Neural crest cell (in vitro differentiated cells): ENCODE measurements at regions not wholly inside any gene's neighbourhood (a gene's known extent, or its start where the extent isn't known, plus 50 kb on each side); places are given as distances from the start of the nearest gene placed in this dataset.

Source experiments
- DNase-seq: peaks from one replicate; pipeline ENCODE4 v3.0.0; 2021; ENCODE audit warnings: low read depth, mixed read lengths, low spot score
- H3K27ac Mint-ChIP-seq: one replicate; pipeline ENCODE4 v1.8.0; 2021; ENCODE audit warnings: mild to moderate bottlenecking, mixed read lengths; ENCODE audit not compliant: unreplicated experiment
- H3K27me3 Mint-ChIP-seq: 2 replicates; pipeline ENCODE4 v1.8.0; 2021; ENCODE audit warnings: low read depth, mild to moderate bottlenecking, mixed read lengths
- H3K36me3 Mint-ChIP-seq: 2 replicates; pipeline ENCODE4 v1.8.0; 2021; ENCODE audit warnings: low read depth, mild to moderate bottlenecking, mixed read lengths
- H3K4me1 Mint-ChIP-seq: 2 replicates; pipeline ENCODE4 v1.8.0; 2021; ENCODE audit warnings: mixed read lengths
- H3K4me3 Mint-ChIP-seq: one replicate; pipeline ENCODE4 v1.8.0; 2021; ENCODE audit warnings: mild to moderate bottlenecking, mixed read lengths
- H3K9me3 Mint-ChIP-seq: 2 replicates; pipeline ENCODE4 v1.8.0; 2021; ENCODE audit warnings: mixed read lengths
- TF ChIP-seq, protein P1 (sequence below): fragments of 200-600 bp; sonication (generic); conservative IDR thresholded peaks from 2 replicates; pipeline ENCODE4 v1.5.0; 2021; ENCODE audit warnings: antibody characterized with exemption, mild to moderate bottlenecking

DNA sequence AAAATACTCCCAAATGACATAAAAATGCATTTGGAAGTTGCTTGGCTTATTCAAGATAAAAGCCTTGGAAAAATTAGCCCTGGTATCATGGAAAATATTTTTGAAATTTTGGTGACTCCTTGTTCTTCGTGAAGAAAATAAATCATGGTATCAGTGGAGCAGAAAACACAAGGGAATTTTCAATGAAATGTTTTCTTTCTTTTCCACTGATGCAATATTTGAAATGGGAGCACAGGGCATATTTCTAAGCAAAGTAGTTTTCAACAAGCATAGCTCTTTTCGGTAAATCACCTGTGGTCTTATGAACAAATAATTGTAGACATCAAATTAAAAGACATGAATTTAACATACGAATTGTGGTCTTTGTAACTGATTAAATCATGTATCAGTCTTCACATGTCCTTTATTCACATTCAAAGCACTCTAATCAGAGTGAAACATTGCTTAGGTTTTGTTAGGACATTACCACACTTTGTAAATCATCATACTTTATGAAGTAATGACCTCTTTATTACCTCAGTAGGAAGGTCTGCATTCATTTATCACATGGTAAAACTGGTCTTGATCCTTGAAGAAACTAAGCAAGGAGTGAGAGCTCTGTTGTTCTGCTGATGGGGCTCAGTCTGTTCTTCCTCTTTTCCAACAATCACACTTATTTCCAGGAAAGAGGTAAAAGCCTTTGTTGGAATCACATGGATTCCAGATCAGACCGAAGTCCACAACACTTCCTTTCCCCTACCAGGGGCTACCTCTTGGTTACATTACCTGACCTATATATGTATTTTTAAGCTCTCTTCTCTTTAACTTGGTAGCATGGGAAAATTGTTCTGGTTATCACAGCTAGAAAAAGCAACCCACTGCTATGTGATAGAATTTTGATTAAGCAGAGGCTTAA, 413.5 kb upstream of the THBS1 start:
- peaks cover 5% of the 10 kb centered on the region for H3K9me3 Mint-ChIP-seq
- DNase-seq = no peak
- no peak overlapping the region for H3K4me3 Mint-ChIP-seq
- peaks cover 16% of the 10 kb centered on the region for H3K4me1 Mint-ChIP-seq
- TF ChIP-seq, protein P1, sequence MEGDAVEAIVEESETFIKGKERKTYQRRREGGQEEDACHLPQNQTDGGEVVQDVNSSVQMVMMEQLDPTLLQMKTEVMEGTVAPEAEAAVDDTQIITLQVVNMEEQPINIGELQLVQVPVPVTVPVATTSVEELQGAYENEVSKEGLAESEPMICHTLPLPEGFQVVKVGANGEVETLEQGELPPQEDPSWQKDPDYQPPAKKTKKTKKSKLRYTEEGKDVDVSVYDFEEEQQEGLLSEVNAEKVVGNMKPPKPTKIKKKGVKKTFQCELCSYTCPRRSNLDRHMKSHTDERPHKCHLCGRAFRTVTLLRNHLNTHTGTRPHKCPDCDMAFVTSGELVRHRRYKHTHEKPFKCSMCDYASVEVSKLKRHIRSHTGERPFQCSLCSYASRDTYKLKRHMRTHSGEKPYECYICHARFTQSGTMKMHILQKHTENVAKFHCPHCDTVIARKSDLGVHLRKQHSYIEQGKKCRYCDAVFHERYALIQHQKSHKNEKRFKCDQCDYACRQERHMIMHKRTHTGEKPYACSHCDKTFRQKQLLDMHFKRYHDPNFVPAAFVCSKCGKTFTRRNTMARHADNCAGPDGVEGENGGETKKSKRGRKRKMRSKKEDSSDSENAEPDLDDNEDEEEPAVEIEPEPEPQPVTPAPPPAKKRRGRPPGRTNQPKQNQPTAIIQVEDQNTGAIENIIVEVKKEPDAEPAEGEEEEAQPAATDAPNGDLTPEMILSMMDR = no peak
- peaks cover 3% of the 10 kb centered on the region for H3K36me3 Mint-ChIP-seq
- H3K27me3 Mint-ChIP-seq = no peaks in the 10 kb centered on the region
- H3K27ac Mint-ChIP-seq = no peak overlapping the region

DNA sequence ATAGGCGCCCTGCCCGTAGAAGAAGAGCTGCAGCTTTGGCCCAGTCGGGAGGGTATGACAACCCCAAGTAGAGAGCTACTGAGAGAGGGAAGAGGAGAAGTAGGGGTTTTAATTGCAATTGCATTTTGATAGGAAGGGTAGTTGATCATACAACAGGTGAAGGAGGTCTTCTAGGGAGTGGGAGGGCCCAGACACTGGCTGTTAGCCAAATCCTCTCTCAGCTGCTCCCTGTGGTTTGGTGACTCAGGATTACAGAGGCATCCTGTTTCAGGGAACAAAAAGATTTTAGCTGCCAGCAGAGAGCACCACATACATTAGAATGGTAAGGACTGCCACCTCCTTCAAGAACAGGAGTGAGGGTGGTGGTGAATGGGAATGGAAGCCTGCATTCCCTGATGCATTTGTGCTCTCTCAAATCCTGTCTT, 408.9 kb upstream of the THBS1 start:
- Mint-ChIP-seq H3K27ac (no peak overlapping the region), H3K36me3 (no peaks in the 10 kb centered on the region), H3K9me3 (peaks cover 2% of the 10 kb centered on the region), H3K27me3 (no peaks in the 10 kb centered on the region), H3K4me1 (peaks cover 23% of the 10 kb centered on the region), H3K4me3 (no peak overlapping the region)
- TF ChIP-seq, protein P1 = peak; percentile 61
- DNase-seq = no peak

DNA sequence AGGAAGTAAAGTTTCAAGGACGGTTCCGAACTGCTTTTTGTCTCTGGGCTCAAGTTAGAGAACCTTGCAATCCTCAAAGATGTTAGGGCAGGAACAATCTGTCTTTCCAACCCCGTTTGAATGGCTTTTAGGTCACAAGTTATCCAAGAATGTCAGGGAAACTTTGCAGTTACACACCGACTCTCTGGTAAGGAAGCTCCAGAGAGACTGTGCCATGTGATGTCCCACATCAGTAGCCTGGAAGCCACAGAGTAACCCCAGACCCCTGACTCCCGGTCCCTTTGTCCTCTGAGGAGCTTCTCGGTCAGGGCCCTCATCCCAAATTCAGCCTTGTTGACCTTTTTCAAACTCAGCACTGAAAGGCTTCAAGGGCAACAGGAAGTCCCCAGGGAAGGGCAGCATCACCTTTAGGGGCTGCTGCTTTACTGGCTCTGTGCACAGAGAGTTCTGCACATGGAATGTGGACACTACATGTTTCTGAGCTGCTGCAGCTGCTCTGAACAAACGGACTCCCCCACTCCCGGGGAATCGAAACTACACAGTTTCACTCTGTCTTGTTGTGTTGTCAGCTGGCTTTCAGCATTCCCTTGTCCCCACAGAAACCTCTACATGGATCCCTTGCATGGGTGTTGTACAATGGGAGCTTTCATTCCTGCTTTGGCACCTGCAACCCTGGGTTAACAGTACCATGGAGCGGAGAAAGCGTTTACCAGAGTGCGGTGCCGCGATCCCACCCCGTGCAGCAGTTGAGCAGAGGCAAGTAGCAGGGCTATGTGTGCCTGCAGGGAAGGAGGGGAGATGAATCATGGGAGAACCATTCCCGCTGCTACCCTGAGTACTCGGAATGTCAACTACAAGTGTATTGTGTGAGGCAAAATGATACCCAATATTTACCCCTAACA, 408.2 kb upstream of the THBS1 start:
- peaks cover 23% of the 10 kb centered on the region for H3K4me1 Mint-ChIP-seq
- no peak overlapping the region for H3K4me3 Mint-ChIP-seq
- peaks cover 2% of the 10 kb centered on the region for H3K9me3 Mint-ChIP-seq
- H3K36me3 Mint-ChIP-seq = no peaks in the 10 kb centered on the region
- no peak for DNase-seq
- no peak overlapping the region for H3K27ac Mint-ChIP-seq
- TF ChIP-seq, protein P1 = no peak
- no peaks in the 10 kb centered on the region for H3K27me3 Mint-ChIP-seq

DNA sequence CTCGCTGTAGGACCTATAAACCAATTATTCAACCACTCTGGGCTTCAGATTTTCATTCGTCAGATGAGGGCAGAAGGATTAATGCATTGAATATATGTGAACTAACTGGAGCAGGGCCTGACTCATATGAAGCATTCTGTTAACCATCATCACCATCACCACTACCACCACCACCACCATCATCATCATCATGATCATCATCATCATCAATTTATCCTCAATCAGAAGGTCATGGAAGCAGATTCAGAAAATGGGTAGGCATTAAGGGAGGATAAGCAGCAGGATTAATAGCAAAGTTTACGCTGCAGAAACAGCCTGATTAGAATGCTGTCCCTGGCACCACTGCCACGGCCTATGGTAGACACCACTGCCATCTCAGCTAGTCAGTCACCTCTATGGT, 407.5 kb upstream of the THBS1 start:
- H3K27me3 Mint-ChIP-seq = no peaks in the 10 kb centered on the region
- no peak overlapping the region for H3K4me3 Mint-ChIP-seq
- H3K36me3 Mint-ChIP-seq = no peaks in the 10 kb centered on the region
- DNase-seq = no peak
- H3K9me3 Mint-ChIP-seq = peaks cover 2% of the 10 kb centered on the region
- H3K4me1 Mint-ChIP-seq = peaks cover 23% of the 10 kb centered on the region
- TF ChIP-seq, protein P1 = no peak
- H3K27ac Mint-ChIP-seq = no peak overlapping the region

DNA sequence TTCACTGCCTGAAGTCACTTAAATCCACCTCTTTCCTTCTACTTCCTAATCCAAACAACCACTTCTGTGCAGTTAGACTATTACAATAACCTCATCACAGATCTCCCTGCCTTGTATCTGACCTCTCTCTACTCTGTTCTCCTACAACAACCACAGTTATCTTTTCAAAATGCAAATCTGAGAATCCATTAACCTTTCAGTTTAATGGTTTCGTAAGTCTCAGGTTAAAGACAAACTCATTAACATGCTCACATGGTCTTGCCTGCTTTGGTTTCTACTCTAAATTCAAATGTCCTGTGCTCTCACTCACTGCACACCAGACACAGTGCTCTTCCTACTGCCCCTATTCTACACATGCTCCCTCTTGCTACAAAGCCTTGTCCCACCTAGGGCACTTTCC, 406.5 kb upstream of the THBS1 start:
- Mint-ChIP-seq H3K36me3 (no peaks in the 10 kb centered on the region), H3K27ac (peak overlapping the region; percentile 4), H3K27me3 (no peaks in the 10 kb centered on the region), H3K9me3 (peaks cover 2% of the 10 kb centered on the region), H3K4me1 (peaks cover 21% of the 10 kb centered on the region), H3K4me3 (no peak overlapping the region)
- TF ChIP-seq, protein P1 = no peak
- DNase-seq = no peak
